OCI-LY3 (cell line): ENCODE measurements at regions not wholly inside any gene's neighbourhood (a gene's known extent, or its start where the extent isn't known, plus 50 kb on each side); places are given as distances from the start of the nearest gene placed in this dataset.

ENCODE experiments used
- EZH2phosphoT487 ChIP-seq: fragments of 200-600 bp; shearing (Covaris generic); IDR thresholded peaks from 2 replicates; pipeline ENCODE4 v1.6.1; 2018; ENCODE audit warnings: antibody characterized with exemption, mixed run types, low read depth
- TF ChIP-seq, protein P1 (sequence below): fragments of 200-600, 300-600 bp; sonication (generic); IDR thresholded peaks from 2 replicates; pipeline ENCODE4 v1.5.1; 2014; ENCODE audit warnings: antibody characterized with exemption, low read length, low read depth

- TF ChIP-seq, protein P1, sequence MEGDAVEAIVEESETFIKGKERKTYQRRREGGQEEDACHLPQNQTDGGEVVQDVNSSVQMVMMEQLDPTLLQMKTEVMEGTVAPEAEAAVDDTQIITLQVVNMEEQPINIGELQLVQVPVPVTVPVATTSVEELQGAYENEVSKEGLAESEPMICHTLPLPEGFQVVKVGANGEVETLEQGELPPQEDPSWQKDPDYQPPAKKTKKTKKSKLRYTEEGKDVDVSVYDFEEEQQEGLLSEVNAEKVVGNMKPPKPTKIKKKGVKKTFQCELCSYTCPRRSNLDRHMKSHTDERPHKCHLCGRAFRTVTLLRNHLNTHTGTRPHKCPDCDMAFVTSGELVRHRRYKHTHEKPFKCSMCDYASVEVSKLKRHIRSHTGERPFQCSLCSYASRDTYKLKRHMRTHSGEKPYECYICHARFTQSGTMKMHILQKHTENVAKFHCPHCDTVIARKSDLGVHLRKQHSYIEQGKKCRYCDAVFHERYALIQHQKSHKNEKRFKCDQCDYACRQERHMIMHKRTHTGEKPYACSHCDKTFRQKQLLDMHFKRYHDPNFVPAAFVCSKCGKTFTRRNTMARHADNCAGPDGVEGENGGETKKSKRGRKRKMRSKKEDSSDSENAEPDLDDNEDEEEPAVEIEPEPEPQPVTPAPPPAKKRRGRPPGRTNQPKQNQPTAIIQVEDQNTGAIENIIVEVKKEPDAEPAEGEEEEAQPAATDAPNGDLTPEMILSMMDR: no peak
- no peak for TF ChIP-seq EZH2phosphoT487
Observed at GRCh38 chr10:29722777-29723176, 88.0 kb upstream of the SVIL start.
